GM18909 (cell line): ENCODE measurements at regions not wholly inside any gene's neighbourhood (a gene's known extent, or its start where the extent isn't known, plus 50 kb on each side); places are given as distances from the start of the nearest gene placed in this dataset.

ENCODE experiments used
- ATAC-seq: cut with Tn5 transposase; IDR thresholded peaks from one replicate; pipeline ENCODE4 v1.9.1; 2021; ENCODE audit warnings: mild to moderate bottlenecking; ENCODE audit not compliant: unreplicated experiment, poor library complexity

- no peak for ATAC-seq
These were observed 174.2 kb upstream of the OSR1 start for GRCh38 chr2:19532547-19533196.

DNA sequence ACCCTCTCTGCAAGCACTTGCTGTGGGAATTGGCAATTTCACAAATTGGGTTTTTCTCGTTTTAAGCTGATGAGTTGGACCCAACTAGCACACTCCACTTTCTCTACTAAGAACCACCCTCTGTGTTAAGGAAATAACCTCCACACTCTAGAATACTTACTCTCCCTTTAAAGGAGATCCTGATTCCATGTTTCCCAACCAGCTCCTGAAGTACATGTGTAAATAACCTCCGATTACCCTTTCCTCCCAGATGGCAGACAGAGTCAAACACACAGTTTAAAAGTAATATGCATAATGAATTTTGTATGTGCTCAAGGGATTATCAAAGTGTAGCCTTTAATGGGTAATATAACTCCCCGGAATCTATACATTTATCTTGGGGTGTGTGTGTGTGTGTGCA is 171.3 kb upstream of the OSR1 start:
- ATAC-seq = no peak

DNA sequence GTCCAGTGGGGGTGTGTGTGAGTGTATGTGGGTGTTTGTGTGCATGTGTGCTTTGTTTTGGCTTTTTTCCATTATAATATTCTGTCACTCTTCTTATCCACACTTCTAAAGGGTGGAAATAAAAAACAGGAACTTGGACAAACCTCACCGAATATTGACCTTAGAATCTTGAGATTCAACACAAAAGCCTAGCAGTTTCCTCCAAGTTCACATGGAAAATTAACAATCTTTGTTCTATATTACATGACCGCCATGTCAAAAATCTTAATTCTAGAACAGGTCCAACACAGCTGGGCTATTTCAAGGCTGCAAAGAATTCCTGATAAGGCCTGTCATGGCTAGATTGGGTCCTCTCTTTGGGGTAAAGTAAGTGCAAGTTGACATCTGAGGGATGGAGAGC is 169.3 kb upstream of the OSR1 start:
- ATAC-seq = no peak

DNA sequence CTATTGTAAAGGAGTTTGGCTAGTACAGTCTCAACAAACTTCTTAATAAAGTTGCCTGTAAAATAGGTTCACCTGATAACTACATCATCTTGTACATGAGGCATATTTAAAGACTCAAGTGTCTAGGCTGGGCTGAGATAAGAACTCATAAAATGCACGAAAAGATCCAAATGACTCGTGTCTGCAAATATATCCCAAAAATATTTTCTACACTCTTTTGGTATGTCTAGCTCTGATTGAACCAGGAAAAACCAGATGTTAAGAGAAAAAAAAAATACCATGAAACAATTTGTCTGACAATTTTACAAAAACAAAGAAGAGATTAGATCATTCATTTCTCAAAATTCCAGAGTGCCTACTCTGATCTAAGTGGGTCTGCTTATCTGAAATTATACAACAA is 166.9 kb upstream of the OSR1 start:
- ATAC-seq = no peak

- no peak for ATAC-seq
These were observed 160.6 kb upstream of the OSR1 start for GRCh38 chr2:19519045-19519444.

- ATAC-seq = no peak
These were observed 148.7 kb upstream of the OSR1 start for GRCh38 chr2:19507137-19507536.

- no peak for ATAC-seq
These were observed 147.0 kb upstream of the OSR1 start for GRCh38 chr2:19505199-19506136.

GRCh38 chr2:19504400-19505198 is 146.2 kb upstream of the OSR1 start:
- no peak for ATAC-seq

DNA sequence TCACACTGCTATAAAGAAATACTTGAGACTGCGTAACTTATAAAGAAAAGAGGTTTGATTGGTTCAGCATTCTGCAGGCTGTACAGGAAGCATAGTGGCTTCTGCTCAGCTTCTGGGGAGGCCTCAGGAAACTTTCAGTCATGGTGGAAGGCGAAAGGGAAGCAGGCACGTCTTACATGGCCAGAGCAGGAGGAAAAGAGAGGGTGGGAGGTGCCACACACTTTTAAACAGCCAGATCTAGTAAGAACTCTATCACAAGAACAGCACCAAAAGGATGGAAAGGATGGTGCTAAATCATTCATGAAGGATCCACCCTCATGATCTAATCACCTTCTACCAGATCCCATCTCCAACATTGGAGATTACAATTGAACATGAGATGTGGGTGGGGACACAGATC is 145.5 kb upstream of the OSR1 start:
- no peak for ATAC-seq

DNA sequence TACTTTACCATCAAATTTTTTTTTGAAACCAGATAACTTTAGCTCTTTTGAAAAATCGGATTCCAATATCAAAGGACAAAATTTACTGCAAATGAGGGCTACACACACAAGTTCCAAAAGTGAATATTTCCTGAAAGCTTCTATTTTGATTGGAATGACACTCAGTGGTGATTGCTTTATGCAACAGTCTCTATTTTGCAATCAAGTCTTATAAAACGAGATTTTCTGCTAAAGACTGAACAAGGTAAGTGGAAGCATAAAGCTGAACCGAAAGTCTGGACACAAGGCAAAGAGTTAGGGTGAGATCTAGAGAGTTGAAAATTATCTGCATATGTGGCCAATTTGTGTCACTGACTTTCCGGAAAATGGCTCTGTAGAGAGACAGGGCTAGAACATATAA is 145.0 kb upstream of the OSR1 start:
- ATAC-seq = no peak

- no peak for ATAC-seq
These were observed 141.7 kb upstream of the OSR1 start for GRCh38 chr2:19500126-19500525.

GRCh38 chr2:19496646-19497045 is 138.2 kb upstream of the OSR1 start:
- no peak for ATAC-seq

DNA sequence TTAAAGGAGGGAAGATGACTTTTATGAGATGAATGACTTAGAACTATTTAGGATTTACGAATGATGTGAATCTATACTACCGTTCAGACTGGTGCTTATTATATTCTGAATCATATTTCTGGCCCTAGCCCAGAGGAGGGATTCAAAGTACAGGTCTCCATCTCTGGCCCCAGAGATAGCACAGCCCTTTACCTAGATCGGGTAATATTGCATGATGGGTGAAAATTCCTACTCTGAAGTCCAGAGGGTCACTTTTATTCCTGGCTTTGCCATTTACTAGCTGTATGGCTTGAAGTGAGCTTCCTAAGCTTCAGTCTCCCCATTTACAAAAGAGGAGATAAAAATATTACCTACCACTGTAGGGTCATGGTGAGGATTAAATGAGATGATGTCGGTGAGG is 135.8 kb upstream of the OSR1 start:
- ATAC-seq = no peak

- ATAC-seq = no peak
These were observed 133.4 kb upstream of the OSR1 start for GRCh38 chr2:19491796-19492195.

GRCh38 chr2:19490846-19491435 is 132.5 kb upstream of the OSR1 start:
- no peak for ATAC-seq

GRCh38 chr2:19488009-19488691 is 129.7 kb upstream of the OSR1 start:
- peak; percentile 84 for ATAC-seq

DNA sequence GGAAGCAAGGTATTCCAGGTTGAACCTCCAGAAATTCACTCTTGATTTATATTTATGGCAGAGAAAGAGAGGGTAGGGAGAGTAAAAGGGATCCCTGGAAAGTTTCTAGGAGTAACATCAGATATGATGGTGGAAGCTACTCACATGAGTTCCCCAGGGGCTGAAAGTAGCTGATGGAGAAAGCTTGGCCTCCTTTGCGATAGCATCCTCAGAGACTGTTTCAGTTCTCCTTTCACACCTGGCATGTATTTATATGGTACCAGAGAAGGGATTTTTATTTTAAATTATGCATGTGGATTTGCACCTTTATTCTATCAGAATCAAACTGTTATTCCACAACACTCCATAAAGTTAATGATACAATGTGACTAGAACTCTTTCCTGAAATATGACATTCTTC is 126.3 kb upstream of the OSR1 start:
- peak; percentile 72 for ATAC-seq

DNA sequence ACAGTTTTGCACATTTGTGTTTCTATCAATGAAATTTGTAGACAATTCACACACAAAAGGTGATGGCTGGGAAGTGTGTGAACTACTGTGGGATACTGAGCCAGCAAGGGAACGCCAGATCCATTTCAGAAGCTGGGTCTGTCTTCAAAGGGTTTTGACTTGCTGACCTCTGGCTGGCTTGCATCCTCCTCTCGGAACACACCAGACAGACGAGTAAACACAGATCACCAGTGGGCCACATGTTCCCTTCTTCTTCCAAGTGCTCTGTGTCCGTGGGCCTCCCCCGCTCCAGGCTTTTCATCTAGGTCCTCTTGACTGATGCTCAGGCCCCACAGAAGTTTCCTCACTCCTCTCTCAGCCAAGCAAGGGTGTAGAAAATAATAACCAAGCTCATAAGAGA is 122.2 kb upstream of the OSR1 start:
- no peak for ATAC-seq

- no peak for ATAC-seq
These were observed 121.2 kb upstream of the OSR1 start for GRCh38 chr2:19479666-19480065.

DNA sequence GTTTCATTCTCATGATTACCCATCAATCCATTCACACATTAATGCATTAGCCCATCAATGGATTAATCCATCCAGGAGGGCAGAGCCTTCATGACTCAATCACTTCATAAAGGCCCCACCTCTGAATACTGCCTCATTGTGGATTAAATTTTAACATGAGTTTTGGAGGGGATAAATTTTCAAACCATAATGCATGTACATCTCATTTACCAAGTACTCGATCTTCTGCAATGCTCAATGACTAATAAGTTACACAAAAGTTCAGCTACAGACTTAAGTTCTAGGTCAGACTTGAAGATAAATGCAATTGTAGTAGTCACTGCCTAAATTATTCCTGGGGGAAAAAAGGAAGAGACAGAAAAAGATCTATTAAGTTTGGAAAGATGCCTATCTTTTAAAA is 120.0 kb upstream of the OSR1 start:
- ATAC-seq = no peak
